Astrocyte (in vitro differentiated cells and primary cell): ENCODE measurements at regions not wholly inside any gene's neighbourhood (a gene's known extent, or its start where the extent isn't known, plus 50 kb on each side); places are given as distances from the start of the nearest gene placed in this dataset.
A peak's percentile ranks its signal among the peaks of the same experiment; 100 is the strongest.

Experiments used
- DNase-seq: peaks from one replicate; pipeline ENCODE4 v3.0.0-alpha.2; 2010; ENCODE audit warnings: low read depth
- FAIRE-seq: peaks from 2 replicates; lab custom pipeline; 2011; peaks lifted over from hg19 to GRCh38; lab: Jason Lieb, UNC
- H2AFZ ChIP-seq: 2 replicates; pipeline ENCODE4 v1.6.0; 2012; ENCODE audit warnings: low read depth, low read length, inconsistent platforms
- H3K27ac ChIP-seq: 2 replicates; pipeline ENCODE4 v1.5.1; 2011; ENCODE audit warnings: low read depth, low read length, inconsistent platforms
- H3K27me3 ChIP-seq: 2 replicates; pipeline ENCODE4 v1.6.0; 2011; ENCODE audit warnings: low read length, inconsistent platforms; ENCODE audit not compliant: insufficient read depth
- H3K36me3 ChIP-seq: 2 replicates; pipeline ENCODE4 v1.5.1; 2011; ENCODE audit warnings: low read length, inconsistent platforms; ENCODE audit not compliant: insufficient read depth
- H3K4me1 ChIP-seq: 2 replicates; pipeline ENCODE4 v1.5.1; 2011; ENCODE audit warnings: low read length, inconsistent platforms; ENCODE audit not compliant: insufficient read depth
- H3K4me2 ChIP-seq: 2 replicates; pipeline ENCODE4 v1.6.0; 2012; ENCODE audit warnings: low read length, inconsistent platforms
- H3K4me3 ChIP-seq: 2 replicates; pipeline ENCODE4 v1.5.1; 2011; ENCODE audit warnings: low read depth, mild to moderate bottlenecking, low read length, inconsistent platforms; ENCODE audit not compliant: insufficient read depth
- H3K79me2 ChIP-seq: 2 replicates; pipeline ENCODE4 v1.6.0; 2012; ENCODE audit warnings: mild to moderate bottlenecking, low read length, inconsistent platforms; ENCODE audit not compliant: insufficient read depth
- H3K9ac ChIP-seq: 2 replicates; pipeline ENCODE4 v1.6.0; 2012; ENCODE audit warnings: mild to moderate bottlenecking, low read length, inconsistent platforms
- H3K9me3 ChIP-seq: 2 replicates; pipeline ENCODE4 v1.5.1; 2012; ENCODE audit warnings: low read depth, mild to moderate bottlenecking, low read length, inconsistent platforms; ENCODE audit not compliant: insufficient read depth
- H4K20me1 ChIP-seq: 2 replicates; pipeline ENCODE4 v1.6.0; 2012; ENCODE audit warnings: low read length, inconsistent platforms; ENCODE audit not compliant: insufficient read depth
- H3K27ac Mint-ChIP-seq: one replicate; pipeline ENCODE4 v1.8.0; 2021; ENCODE audit warnings: mild to moderate bottlenecking, mixed read lengths; ENCODE audit not compliant: unreplicated experiment
- H3K27me3 Mint-ChIP-seq: one replicate; pipeline ENCODE4 v1.8.0; 2021; ENCODE audit warnings: low read depth, mixed read lengths; ENCODE audit not compliant: unreplicated experiment
- H3K36me3 Mint-ChIP-seq: one replicate; pipeline ENCODE4 v1.8.0; 2021; ENCODE audit warnings: low read depth, mixed read lengths; ENCODE audit not compliant: unreplicated experiment
- H3K4me1 Mint-ChIP-seq: one replicate; pipeline ENCODE4 v1.8.0; 2021; ENCODE audit warnings: low read depth, mixed read lengths; ENCODE audit not compliant: unreplicated experiment
- H3K4me3 Mint-ChIP-seq: one replicate; pipeline ENCODE4 v1.8.0; 2021; ENCODE audit warnings: mild to moderate bottlenecking, moderate library complexity, mixed read lengths; ENCODE audit not compliant: unreplicated experiment
- H3K9me3 Mint-ChIP-seq: one replicate; pipeline ENCODE4 v1.8.0; 2021; ENCODE audit warnings: mild to moderate bottlenecking, mixed read lengths; ENCODE audit not compliant: unreplicated experiment
- EZH2 ChIP-seq: IDR thresholded peaks from 2 replicates; pipeline ENCODE4 v1.6.1; 2012; ENCODE audit warnings: mild to moderate bottlenecking, low read length, inconsistent platforms; ENCODE audit not compliant: insufficient read depth
- TF ChIP-seq, protein P1 (sequence below): IDR thresholded peaks from 2 replicates; pipeline ENCODE4 v1.5.1; 2011; ENCODE audit warnings: low read depth, mild to moderate bottlenecking, inconsistent platforms, low read length, moderate library complexity; ENCODE audit not compliant: insufficient read depth

DNA sequence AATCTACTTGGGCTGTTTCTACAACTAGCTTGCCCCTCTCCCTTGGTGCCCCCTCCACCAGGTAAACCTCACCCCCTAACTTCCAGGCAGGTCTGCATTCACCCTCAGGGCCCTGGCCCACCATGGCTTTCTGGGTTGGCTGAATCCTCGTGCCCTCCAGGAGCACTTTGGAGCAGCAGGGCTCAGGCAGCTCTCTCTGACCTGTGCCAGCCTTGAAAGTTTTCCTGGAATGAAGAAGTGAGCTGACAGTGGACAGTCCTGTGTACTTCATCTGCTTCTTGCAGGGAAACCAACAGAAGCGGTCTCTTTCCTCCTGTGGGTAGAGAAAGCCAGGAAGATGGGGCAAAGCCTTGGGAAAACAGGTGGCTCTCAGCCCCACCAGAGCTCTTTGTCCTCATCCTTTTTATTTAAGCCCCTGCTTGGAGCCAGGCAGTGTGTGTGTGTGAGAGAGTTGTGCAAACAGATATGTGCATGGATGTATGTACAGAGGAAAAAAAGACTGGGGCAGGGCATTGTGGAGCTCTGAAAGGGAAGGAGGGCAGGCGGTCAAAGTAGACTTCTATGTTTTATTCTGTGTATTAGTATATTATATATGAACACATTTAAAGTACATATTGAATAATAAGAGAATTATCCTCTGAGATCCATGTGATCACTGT lies 62.3 kb upstream of the SPRY4 start:
- FAIRE-seq (no peak), DNase-seq (no peak)
- H3K9me3 Mint-ChIP-seq = no peaks in the 10 kb centered on the region
- Histone ChIP-seq H3K27me3 (peaks cover 4% of the 10 kb centered on the region), H3K27ac (no peak overlapping the region), H3K36me3 (no peaks in the 10 kb centered on the region), H3K9me3 (no peaks in the 10 kb centered on the region), H3K4me1 (peaks cover 25% of the 10 kb centered on the region), H2AFZ (no peak overlapping the region), H3K9ac (no peak overlapping the region), H3K4me2 (no peak overlapping the region), H3K4me3 (no peak overlapping the region), H3K79me2 (no peaks in the 10 kb centered on the region), H4K20me1 (no peaks in the 10 kb centered on the region)
- peaks cover 25% of the 10 kb centered on the region for H3K4me1 Mint-ChIP-seq
- H3K27ac Mint-ChIP-seq = no peak overlapping the region
- peaks cover 9% of the 10 kb centered on the region for H3K27me3 Mint-ChIP-seq
- H3K4me3 Mint-ChIP-seq = no peak overlapping the region
- TF ChIP-seq, protein P1, sequence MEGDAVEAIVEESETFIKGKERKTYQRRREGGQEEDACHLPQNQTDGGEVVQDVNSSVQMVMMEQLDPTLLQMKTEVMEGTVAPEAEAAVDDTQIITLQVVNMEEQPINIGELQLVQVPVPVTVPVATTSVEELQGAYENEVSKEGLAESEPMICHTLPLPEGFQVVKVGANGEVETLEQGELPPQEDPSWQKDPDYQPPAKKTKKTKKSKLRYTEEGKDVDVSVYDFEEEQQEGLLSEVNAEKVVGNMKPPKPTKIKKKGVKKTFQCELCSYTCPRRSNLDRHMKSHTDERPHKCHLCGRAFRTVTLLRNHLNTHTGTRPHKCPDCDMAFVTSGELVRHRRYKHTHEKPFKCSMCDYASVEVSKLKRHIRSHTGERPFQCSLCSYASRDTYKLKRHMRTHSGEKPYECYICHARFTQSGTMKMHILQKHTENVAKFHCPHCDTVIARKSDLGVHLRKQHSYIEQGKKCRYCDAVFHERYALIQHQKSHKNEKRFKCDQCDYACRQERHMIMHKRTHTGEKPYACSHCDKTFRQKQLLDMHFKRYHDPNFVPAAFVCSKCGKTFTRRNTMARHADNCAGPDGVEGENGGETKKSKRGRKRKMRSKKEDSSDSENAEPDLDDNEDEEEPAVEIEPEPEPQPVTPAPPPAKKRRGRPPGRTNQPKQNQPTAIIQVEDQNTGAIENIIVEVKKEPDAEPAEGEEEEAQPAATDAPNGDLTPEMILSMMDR = no peak
- no peak for TF ChIP-seq EZH2
- no peaks in the 10 kb centered on the region for H3K36me3 Mint-ChIP-seq

DNA sequence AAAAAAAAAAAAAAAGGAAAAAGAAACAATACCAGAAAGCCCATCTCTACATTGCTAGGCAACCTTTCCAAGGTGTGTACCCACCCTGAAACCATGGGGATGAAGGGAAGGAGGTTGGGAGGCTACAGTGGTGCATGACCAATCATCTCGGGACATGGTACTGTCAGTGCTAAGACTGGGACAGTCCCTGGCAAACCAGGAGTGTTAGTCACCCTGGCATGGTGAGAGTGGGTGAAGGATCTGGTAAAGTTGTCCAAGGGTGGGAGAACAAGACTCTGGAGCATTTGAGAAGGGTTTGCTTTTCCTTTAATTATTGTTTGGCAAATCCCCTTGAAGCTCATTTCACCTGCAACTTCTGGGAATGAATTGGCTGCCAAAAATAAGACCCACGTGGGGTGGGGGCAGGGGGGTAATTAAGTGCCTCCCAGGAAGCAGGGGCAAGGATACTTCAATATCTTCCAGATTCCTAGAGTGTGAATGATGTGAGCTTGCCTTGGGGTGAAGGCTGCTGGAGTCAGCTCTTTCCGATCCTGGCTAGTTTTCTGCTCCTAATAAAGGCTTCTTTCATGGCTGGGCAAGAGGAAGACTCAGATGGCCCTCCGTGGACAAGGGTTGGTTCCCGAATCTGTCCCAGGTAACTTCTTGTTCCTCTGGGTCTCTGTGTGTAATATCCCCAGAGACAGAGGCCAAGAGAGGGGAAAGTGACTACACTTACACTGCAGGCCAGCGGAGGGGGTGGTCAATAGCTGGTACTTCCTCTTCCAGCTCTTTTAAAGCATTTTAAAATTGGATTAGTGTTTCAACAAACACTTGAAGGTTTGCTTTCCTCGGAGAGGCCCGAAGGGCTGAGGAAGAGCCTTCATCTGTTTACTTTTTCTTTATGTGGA lies 61.6 kb upstream of the SPRY4 start:
- Histone ChIP-seq H3K9me3 (no peaks in the 10 kb centered on the region), H3K4me1 (peaks cover 25% of the 10 kb centered on the region), H3K4me2 (peak overlapping the region; percentile 13), H2AFZ (no peak overlapping the region), H3K9ac (no peak overlapping the region), H4K20me1 (no peaks in the 10 kb centered on the region), H3K27ac (no peak overlapping the region), H3K4me3 (no peak overlapping the region), H3K36me3 (no peaks in the 10 kb centered on the region), H3K27me3 (peaks cover 4% of the 10 kb centered on the region), H3K79me2 (no peaks in the 10 kb centered on the region)
- no peak overlapping the region for H3K4me3 Mint-ChIP-seq
- DNase-seq = no peak
- no peaks in the 10 kb centered on the region for H3K9me3 Mint-ChIP-seq
- peaks cover 4% of the 10 kb centered on the region for H3K27me3 Mint-ChIP-seq
- peak overlapping the region; percentile 18 for H3K27ac Mint-ChIP-seq
- H3K36me3 Mint-ChIP-seq = no peaks in the 10 kb centered on the region
- TF ChIP-seq, protein P1 = no peak
- no peak for TF ChIP-seq EZH2
- no peak for FAIRE-seq
- H3K4me1 Mint-ChIP-seq = peaks cover 25% of the 10 kb centered on the region
